ENCODE measurements at regions not wholly inside any gene's neighbourhood (a gene's known extent, or its start where the extent isn't known, plus 50 kb on each side); places are given as distances from the start of the nearest gene placed in this dataset.

DNA sequence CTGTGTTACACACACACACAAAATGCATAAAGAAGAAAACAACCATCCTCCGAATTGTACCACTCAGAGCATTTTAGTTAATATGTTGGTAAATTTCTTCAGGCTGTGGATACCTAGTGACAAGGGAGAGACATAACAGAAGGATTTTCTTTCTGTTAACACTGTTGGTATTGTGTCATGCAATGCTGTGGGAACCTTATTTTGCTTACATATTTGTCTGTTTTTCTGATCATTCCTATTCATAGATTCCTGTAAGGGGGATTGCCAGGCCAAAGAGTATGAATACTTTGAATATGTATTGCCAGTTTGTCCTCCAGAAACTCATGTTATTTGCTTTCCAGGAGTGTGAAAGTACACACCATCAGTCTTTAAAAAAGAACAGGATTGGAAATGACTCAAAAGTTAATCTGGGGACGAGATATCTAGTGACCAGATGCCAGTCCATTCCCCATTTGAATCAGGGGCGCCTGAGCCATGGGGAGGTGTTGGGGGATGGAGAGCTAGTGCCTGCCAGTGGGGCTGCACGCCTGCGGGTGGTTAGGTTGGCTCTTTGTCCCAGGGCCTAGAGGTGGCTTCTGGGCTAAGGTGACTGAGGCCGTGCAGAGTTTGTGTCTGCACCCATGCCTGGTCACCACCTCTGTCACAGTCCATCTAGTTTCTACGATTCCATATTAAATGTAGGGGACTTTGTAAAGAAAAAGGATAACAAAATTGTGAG, 142.0 kb downstream of the PTPN20 start:
- no peaks in the 10 kb centered on the region for H3K9me3 ChIP-seq (replicated peaks; ENCODE audit: insufficient read depth, low read length)
- H3F3A ChIP-seq (ENCODE audit: insufficient read depth, low read length): no peaks in the 10 kb centered on the region
- H2AFZ ChIP-seq (ENCODE audit: low read length): no peak overlapping the region
- H3K79me2 ChIP-seq (ENCODE audit: low read length): no peaks in the 10 kb centered on the region
- no peak overlapping the region for H3K4me3 ChIP-seq (ENCODE audit: low read length)
- TF ChIP-seq, protein P1, sequence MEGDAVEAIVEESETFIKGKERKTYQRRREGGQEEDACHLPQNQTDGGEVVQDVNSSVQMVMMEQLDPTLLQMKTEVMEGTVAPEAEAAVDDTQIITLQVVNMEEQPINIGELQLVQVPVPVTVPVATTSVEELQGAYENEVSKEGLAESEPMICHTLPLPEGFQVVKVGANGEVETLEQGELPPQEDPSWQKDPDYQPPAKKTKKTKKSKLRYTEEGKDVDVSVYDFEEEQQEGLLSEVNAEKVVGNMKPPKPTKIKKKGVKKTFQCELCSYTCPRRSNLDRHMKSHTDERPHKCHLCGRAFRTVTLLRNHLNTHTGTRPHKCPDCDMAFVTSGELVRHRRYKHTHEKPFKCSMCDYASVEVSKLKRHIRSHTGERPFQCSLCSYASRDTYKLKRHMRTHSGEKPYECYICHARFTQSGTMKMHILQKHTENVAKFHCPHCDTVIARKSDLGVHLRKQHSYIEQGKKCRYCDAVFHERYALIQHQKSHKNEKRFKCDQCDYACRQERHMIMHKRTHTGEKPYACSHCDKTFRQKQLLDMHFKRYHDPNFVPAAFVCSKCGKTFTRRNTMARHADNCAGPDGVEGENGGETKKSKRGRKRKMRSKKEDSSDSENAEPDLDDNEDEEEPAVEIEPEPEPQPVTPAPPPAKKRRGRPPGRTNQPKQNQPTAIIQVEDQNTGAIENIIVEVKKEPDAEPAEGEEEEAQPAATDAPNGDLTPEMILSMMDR (IDR thresholded peaks at IDR 0.05; ENCODE audit: low read length): no peak
- TF ChIP-seq EZH2 (optimal IDR thresholded peaks at IDR 0.05; ENCODE audit: low read depth, low read length) (no peak), EZH2phosphoT487 (IDR thresholded peaks at IDR 0.05; ENCODE audit: low read length) (no peak)
- no peak overlapping the region for H3K9ac ChIP-seq (ENCODE audit: low read length)
- H3K27me3 ChIP-seq (replicated peaks; ENCODE audit: insufficient read depth, low read length): no peaks in the 10 kb centered on the region
- no peaks in the 10 kb centered on the region for H3K9me2 ChIP-seq (replicated peaks; ENCODE audit: insufficient read depth, low read length)
- no peak overlapping the region for H3K27ac ChIP-seq (ENCODE audit: low read length)
- no peak for DNase-seq
- H3K36me3 ChIP-seq (replicated peaks; ENCODE audit: insufficient read depth, low read length): no peaks in the 10 kb centered on the region
- H3K4me1 ChIP-seq (ENCODE audit: low read length): no peaks in the 10 kb centered on the region
- H3K4me2 ChIP-seq (ENCODE audit: low read depth, low read length): no peak overlapping the region
- H4K20me1 ChIP-seq (ENCODE audit: insufficient read depth, low read length): no peaks in the 10 kb centered on the region

DNA sequence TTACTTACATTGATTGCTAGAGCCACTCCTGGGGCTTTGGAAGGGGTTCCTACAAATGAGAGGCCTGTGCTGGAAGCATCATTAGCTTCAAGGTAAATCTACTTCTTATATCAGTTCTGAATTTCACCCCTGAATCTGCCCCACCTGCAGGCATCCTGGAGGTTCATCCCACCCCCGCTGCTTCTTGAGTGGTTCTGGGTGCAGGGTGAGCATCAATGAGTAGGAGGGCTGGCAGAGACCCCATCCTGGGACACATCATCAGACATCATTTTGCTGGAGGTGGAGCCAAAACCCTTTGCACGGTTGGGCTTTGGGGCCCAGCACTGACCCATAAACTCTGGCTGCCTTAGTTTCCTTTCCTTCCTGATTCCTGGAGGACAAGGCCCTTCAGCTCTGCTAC, 143.7 kb downstream of the PTPN20 start:
- no peak overlapping the region for H3K4me2 ChIP-seq (ENCODE audit: low read depth, low read length)
- no peaks in the 10 kb centered on the region for H3K9me3 ChIP-seq (replicated peaks; ENCODE audit: insufficient read depth, low read length)
- no peak overlapping the region for H3K9ac ChIP-seq (ENCODE audit: low read length)
- H3K36me3 ChIP-seq (replicated peaks; ENCODE audit: insufficient read depth, low read length): no peaks in the 10 kb centered on the region
- H3K79me2 ChIP-seq (ENCODE audit: low read length): no peaks in the 10 kb centered on the region
- no peaks in the 10 kb centered on the region for H3K9me2 ChIP-seq (replicated peaks; ENCODE audit: insufficient read depth, low read length)
- no peaks in the 10 kb centered on the region for H4K20me1 ChIP-seq (ENCODE audit: insufficient read depth, low read length)
- no peak overlapping the region for H2AFZ ChIP-seq (ENCODE audit: low read length)
- DNase-seq: no peak
- H3K4me3 ChIP-seq (ENCODE audit: low read length): no peak overlapping the region
- TF ChIP-seq EZH2phosphoT487 (IDR thresholded peaks at IDR 0.05; ENCODE audit: low read length): no peak
- TF ChIP-seq EZH2 (optimal IDR thresholded peaks at IDR 0.05; ENCODE audit: low read depth, low read length): no peak
- TF ChIP-seq, protein P1 (IDR thresholded peaks at IDR 0.05; ENCODE audit: low read length): no peak
- no peaks in the 10 kb centered on the region for H3K27me3 ChIP-seq (replicated peaks; ENCODE audit: insufficient read depth, low read length)
- no peaks in the 10 kb centered on the region for H3F3A ChIP-seq (ENCODE audit: insufficient read depth, low read length)
- no peaks in the 10 kb centered on the region for H3K4me1 ChIP-seq (ENCODE audit: low read length)
- H3K27ac ChIP-seq (ENCODE audit: low read length): no peak overlapping the region

DNA sequence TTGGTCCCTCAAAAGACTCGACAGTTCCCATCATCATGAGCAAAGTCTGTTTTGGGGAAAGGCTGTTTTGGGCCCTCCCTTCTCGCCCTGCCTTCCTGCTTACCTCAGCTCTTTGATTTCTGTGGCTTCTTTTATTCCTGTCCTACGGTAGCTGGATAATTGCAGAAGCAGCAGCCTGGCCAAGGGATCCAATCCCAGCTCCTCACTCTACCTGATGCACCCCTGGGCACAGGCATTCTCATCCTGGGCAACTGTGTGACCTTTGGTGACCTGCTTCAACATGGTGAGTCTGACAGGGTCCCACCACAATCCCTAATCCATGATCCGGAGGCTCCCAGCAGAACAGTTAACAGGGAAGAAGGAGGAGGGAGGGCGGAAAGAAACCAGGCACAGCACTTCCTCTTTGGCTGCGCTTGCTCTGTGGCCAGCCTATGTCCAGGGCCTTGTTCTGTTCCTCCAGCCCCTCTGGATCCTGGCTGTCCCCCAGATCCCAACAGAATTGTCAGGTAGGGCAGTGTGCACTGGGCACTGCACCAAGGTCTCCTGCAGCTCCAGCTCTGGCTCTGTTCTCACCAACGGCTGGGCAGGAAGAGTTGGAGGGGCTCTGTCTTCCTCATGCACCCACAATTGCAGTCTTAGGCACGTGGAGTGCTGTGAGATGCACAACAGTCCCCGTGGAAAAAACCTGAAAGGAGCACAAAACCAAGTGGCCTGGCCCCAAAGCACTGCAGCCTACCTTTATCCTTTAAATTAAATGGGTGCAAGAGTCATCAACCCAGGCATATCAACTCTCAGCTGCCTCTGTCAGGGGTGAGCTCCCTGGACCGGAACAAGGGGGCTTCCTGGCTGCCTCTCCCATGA, 144.4 kb downstream of the PTPN20 start:
- Histone ChIP-seq H4K20me1 (ENCODE audit: insufficient read depth, low read length) (no peaks in the 10 kb centered on the region), H3K9me3 (replicated peaks; ENCODE audit: insufficient read depth, low read length) (no peaks in the 10 kb centered on the region), H3K4me3 (ENCODE audit: low read length) (no peak overlapping the region), H3F3A (ENCODE audit: insufficient read depth, low read length) (no peaks in the 10 kb centered on the region), H3K4me1 (ENCODE audit: low read length) (no peaks in the 10 kb centered on the region), H2AFZ (ENCODE audit: low read length) (no peak overlapping the region), H3K9ac (ENCODE audit: low read length) (no peak overlapping the region), H3K36me3 (replicated peaks; ENCODE audit: insufficient read depth, low read length) (no peaks in the 10 kb centered on the region), H3K27ac (ENCODE audit: low read length) (no peak overlapping the region), H3K27me3 (replicated peaks; ENCODE audit: insufficient read depth, low read length) (no peaks in the 10 kb centered on the region), H3K79me2 (ENCODE audit: low read length) (no peaks in the 10 kb centered on the region), H3K9me2 (replicated peaks; ENCODE audit: insufficient read depth, low read length) (no peaks in the 10 kb centered on the region), H3K4me2 (ENCODE audit: low read depth, low read length) (no peak overlapping the region)
- DNase-seq: no peak
- no peak for TF ChIP-seq EZH2phosphoT487 (IDR thresholded peaks at IDR 0.05; ENCODE audit: low read length)
- no peak for TF ChIP-seq EZH2 (optimal IDR thresholded peaks at IDR 0.05; ENCODE audit: low read depth, low read length)
- TF ChIP-seq, protein P1 (IDR thresholded peaks at IDR 0.05; ENCODE audit: low read length): no peak
